ENCODE measurements at regions not wholly inside any gene's neighbourhood (a gene's known extent, or its start where the extent isn't known, plus 50 kb on each side); places are given as distances from the start of the nearest gene placed in this dataset.

DNA sequence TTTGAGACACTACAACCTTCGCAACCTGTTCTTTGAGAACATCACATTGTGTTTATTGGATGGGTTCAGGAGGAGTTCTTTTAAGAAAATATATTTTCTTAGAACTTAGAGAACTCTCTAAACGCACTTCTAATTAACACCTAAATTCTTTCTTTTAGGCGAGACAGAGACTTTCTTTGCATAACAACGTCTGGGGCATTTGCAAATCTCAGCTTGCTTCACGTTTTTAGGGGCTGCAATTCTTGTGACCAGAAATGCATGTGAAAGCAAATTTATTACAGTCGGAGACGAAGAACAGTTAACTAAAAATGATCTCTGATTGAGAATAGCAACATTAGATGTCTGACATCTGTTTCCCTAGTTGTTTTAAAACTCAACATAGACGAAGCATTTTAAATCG, 568.3 kb upstream of the ZNF717 start:
- H3K36me3 ChIP-seq (ENCODE audit: low read depth, missing control alignments) = no peaks in the 10 kb centered on the region
- no peaks in the 10 kb centered on the region for H3K27me3 ChIP-seq
- no peak overlapping the region for H3K4me3 ChIP-seq
- H3K4me1 ChIP-seq = no peaks in the 10 kb centered on the region
- TF ChIP-seq CTCF (IDR thresholded peaks at IDR 0.05) (no peak), POLR2A (IDR thresholded peaks at IDR 0.05) (no peak)
- intact Hi-C loops (cut with DNase I; ENCODE audit: low total_unique reads) = no loop called here
- DNase-seq = no peak
- no peaks in the 10 kb centered on the region for H3K9me3 ChIP-seq
- H3K27ac ChIP-seq = no peak overlapping the region
- WGBS, 2 donors = 63 to 77% methylated on average over 9 of the region's 9 CpGs

DNA sequence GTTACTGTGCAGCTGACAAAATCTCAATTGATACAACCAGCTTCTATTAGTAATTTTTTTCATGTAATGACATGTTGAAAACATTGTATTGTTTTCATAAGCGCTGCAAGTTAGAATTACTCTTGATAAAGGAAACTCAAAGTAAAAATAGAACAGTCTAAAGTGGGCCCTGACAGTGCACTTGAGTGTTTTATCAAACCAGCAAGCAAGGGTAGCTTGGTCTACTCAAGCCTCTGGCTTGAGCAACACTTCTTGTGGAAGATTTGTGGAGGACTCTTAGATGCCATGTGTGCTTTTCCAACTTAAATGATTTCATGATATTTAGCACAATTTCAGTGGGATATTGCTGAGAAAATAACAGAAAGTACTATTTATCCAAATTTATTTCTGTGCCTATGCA, 575.7 kb upstream of the ZNF717 start:
- intact Hi-C loops (cut with DNase I; ENCODE audit: low total_unique reads) = no loop called here
- TF ChIP-seq CTCF (IDR thresholded peaks at IDR 0.05) (no peak), POLR2A (IDR thresholded peaks at IDR 0.05) (no peak)
- H3K4me3 ChIP-seq = no peak overlapping the region
- no peaks in the 10 kb centered on the region for H3K4me1 ChIP-seq
- no peaks in the 10 kb centered on the region for H3K36me3 ChIP-seq (ENCODE audit: low read depth, missing control alignments)
- DNase-seq = no peak
- WGBS, 2 donors = 72 to 76% methylated on average over 1 of the region's 1 CpG
- no peak overlapping the region for H3K27ac ChIP-seq
- no peaks in the 10 kb centered on the region for H3K27me3 ChIP-seq
- no peaks in the 10 kb centered on the region for H3K9me3 ChIP-seq

DNA sequence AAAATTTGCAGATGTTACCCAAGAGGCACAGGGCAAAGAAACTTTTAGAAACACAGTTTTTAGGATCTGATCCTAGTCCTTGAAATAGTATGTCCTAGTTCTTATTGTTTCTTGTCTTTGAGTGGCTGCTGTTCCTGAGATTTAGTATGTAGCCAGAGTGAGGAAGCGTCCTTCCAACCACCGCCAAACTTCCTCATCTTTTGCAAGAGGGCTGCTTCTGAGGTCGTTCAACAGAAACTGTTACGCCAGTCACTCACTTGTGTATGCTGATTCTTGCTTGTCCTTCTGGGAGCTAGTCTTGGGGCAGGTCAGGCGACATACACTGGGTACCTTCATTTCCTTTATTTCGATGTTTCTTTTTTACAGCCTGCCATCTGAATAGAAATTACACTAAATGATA, 577.3 kb upstream of the ZNF717 start:
- no peak overlapping the region for H3K27ac ChIP-seq
- no peak overlapping the region for H3K4me3 ChIP-seq
- 75 to 86% methylated on average over 6 of the region's 6 CpGs for WGBS, 2 donors
- H3K27me3 ChIP-seq = no peaks in the 10 kb centered on the region
- no peaks in the 10 kb centered on the region for H3K36me3 ChIP-seq (ENCODE audit: low read depth, missing control alignments)
- TF ChIP-seq POLR2A (IDR thresholded peaks at IDR 0.05) = no peak
- H3K9me3 ChIP-seq = no peaks in the 10 kb centered on the region
- no peaks in the 10 kb centered on the region for H3K4me1 ChIP-seq
- intact Hi-C loops (cut with DNase I; ENCODE audit: low total_unique reads) = no loop called here
- DNase-seq = no peak

GRCh38 chr3:76365275-76365674, 579.9 kb upstream of the ZNF717 start:
- TF ChIP-seq POLR2A (IDR thresholded peaks at IDR 0.05) (no peak), CTCF (IDR thresholded peaks at IDR 0.05) (no peak)
- Histone ChIP-seq H3K27ac (no peak overlapping the region), H3K9me3 (no peaks in the 10 kb centered on the region), H3K27me3 (no peaks in the 10 kb centered on the region), H3K4me3 (no peak overlapping the region), H3K36me3 (ENCODE audit: low read depth, missing control alignments) (no peaks in the 10 kb centered on the region), H3K4me1 (no peaks in the 10 kb centered on the region)
- DNase-seq = no peak
- intact Hi-C loops (cut with DNase I; ENCODE audit: low total_unique reads) = no loop called here
- WGBS, 2 donors = 89 to 97% methylated on average over 3 of the region's 3 CpGs

GRCh38 chr3:76367281-76367680, 581.9 kb upstream of the ZNF717 start:
- Histone ChIP-seq H3K27ac (no peak overlapping the region), H3K9me3 (no peaks in the 10 kb centered on the region), H3K4me1 (no peaks in the 10 kb centered on the region), H3K27me3 (no peaks in the 10 kb centered on the region), H3K36me3 (ENCODE audit: low read depth, missing control alignments) (no peaks in the 10 kb centered on the region), H3K4me3 (no peak overlapping the region)
- DNase-seq = no peak
- 39 to 48% methylated on average over 2 of the region's 2 CpGs for WGBS, 2 donors
- intact Hi-C loops (cut with DNase I; ENCODE audit: low total_unique reads) = no loop called here
- TF ChIP-seq POLR2A (IDR thresholded peaks at IDR 0.05) = no peak
- no peak for TF ChIP-seq CTCF (IDR thresholded peaks at IDR 0.05)

Data from testis (tissue), 2 donors.